ENCODE measurements at regions not wholly inside any gene's neighbourhood (a gene's known extent, or its start where the extent isn't known, plus 50 kb on each side); places are given as distances from the start of the nearest gene placed in this dataset.

DNA sequence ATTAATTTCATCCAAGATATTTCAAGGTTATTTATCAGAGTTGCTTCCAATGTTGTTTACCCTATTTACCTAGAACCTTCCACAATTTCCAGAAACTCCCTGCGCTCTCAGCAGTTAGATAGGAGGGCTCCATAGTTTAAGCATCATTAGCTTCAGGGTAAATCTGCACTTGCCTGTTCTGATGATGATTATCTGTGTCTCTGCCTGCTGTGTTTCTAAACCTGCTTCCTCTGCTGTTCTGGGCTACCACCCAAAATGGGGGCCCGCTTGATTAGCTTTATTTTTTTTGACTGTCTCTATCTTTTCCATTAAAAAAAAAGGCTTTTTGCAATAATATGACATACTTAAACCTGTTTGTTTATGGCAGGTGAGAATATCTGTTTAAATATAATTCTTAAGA lies 472.4 kb downstream of the DIPK2A start:
- Histone ChIP-seq H3K14ac (ENCODE audit: low read length in 2 of 2) (no peak overlapping the region), H2BK12ac (ENCODE audit: low read length in 2 of 2) (no peak overlapping the region), H3K23ac (ENCODE audit: low read length in 2 of 2) (no peak overlapping the region), H3K9me3 (ENCODE audit: control insufficient read depth, low read length) (peaks cover 1% of the 10 kb centered on the region), H2BK15ac (ENCODE audit: low read depth, poor library complexity, severe bottlenecking) (no peak overlapping the region), H4K8ac (ENCODE audit: low read length) (no peak overlapping the region), H2BK5ac (ENCODE audit: low read depth, low read length, poor library complexity, severe bottlenecking) (no peak overlapping the region), H3K36me3 (ENCODE audit: control insufficient read depth in 1 of 2, insufficient read depth in 2 of 2, low read depth in 1 of 2, low read length in 2 of 2) (no peaks in the 10 kb centered on the region), H2AFZ (ENCODE audit: low read depth, low read length) (no peak overlapping the region), H3K27me3 (ENCODE audit: control insufficient read depth in 1 of 2, insufficient read depth in 1 of 2, low read length in 2 of 2) (no peaks in the 10 kb centered on the region), H3K9ac (ENCODE audit: low read length) (no peak overlapping the region), H2AK5ac (ENCODE audit: low read length, severe bottlenecking) (no peak overlapping the region), H3K4ac (ENCODE audit: low read depth in 1 of 2, low read length in 2 of 2) (no peak overlapping the region), H3K18ac (ENCODE audit: low read depth in 1 of 2, low read length in 2 of 2) (no peak overlapping the region), H3K27ac (ENCODE audit: low read length, poor library complexity, severe bottlenecking) (no peak overlapping the region), H2BK120ac (ENCODE audit: low read depth, low read length) (no peak overlapping the region), H3K4me2 (ENCODE audit: low read length, poor library complexity, severe bottlenecking) (no peak overlapping the region), H3K4me1 (ENCODE audit: control insufficient read depth, insufficient read depth, low read depth, low read length) (no peaks in the 10 kb centered on the region), H3K4me3 (ENCODE audit: insufficient read depth in 1 of 2, low read depth in 1 of 2, low read length in 2 of 2) (no peak overlapping the region), H4K91ac (ENCODE audit: low read length) (no peak overlapping the region), H3K79me1 (replicated peaks; ENCODE audit: low read length, poor library complexity, severe bottlenecking) (no peaks in the 10 kb centered on the region)
- no peak for DNase-seq
- WGBS = 80% methylated on average over 2 of the region's 2 CpGs

DNA sequence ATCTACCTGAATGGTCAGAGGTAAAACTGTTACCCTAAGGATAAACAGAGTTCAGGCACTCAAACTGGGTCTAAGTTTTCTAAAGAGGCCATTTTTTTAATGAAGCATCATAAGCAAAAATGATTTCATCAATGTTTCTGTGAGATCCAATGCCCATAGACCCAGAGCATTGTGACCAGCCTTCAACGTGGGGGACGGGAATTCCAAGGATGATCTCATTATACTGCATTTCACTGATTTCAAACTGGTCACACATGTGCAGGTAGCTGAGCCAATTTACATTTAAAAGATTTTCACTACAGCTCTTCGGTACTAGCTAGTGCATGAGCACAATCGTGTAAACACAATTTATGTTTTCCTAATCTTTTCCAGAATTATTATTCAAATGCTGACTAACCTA lies 472.9 kb downstream of the DIPK2A start:
- Histone ChIP-seq H3K36me3 (ENCODE audit: control insufficient read depth in 1 of 2, insufficient read depth in 2 of 2, low read depth in 1 of 2, low read length in 2 of 2) (no peaks in the 10 kb centered on the region), H3K27me3 (ENCODE audit: control insufficient read depth in 1 of 2, insufficient read depth in 1 of 2, low read length in 2 of 2) (no peaks in the 10 kb centered on the region), H4K91ac (ENCODE audit: low read length) (no peak overlapping the region), H2BK120ac (ENCODE audit: low read depth, low read length) (no peak overlapping the region), H3K18ac (ENCODE audit: low read depth in 1 of 2, low read length in 2 of 2) (no peak overlapping the region), H3K79me1 (replicated peaks; ENCODE audit: low read length, poor library complexity, severe bottlenecking) (no peaks in the 10 kb centered on the region), H3K27ac (ENCODE audit: low read length, poor library complexity, severe bottlenecking) (no peak overlapping the region), H2BK15ac (ENCODE audit: low read depth, poor library complexity, severe bottlenecking) (no peak overlapping the region), H2BK12ac (ENCODE audit: low read length in 2 of 2) (no peak overlapping the region), H2AK5ac (ENCODE audit: low read length, severe bottlenecking) (no peak overlapping the region), H2AFZ (ENCODE audit: low read depth, low read length) (no peak overlapping the region), H3K4me1 (ENCODE audit: control insufficient read depth, insufficient read depth, low read depth, low read length) (no peaks in the 10 kb centered on the region), H3K9me3 (ENCODE audit: control insufficient read depth, low read length) (peaks cover 2% of the 10 kb centered on the region), H3K4ac (ENCODE audit: low read depth in 1 of 2, low read length in 2 of 2) (no peak overlapping the region), H3K14ac (ENCODE audit: low read length in 2 of 2) (no peak overlapping the region), H3K4me2 (ENCODE audit: low read length, poor library complexity, severe bottlenecking) (no peak overlapping the region), H3K4me3 (ENCODE audit: insufficient read depth in 1 of 2, low read depth in 1 of 2, low read length in 2 of 2) (no peak overlapping the region), H2BK5ac (ENCODE audit: low read depth, low read length, poor library complexity, severe bottlenecking) (no peak overlapping the region), H4K8ac (ENCODE audit: low read length) (no peak overlapping the region), H3K9ac (ENCODE audit: low read length) (no peak overlapping the region), H3K23ac (ENCODE audit: low read length in 2 of 2) (no peak overlapping the region)
- no peak for DNase-seq
- 89% methylated on average over 4 of the region's 4 CpGs for WGBS

GRCh38 chr3:144455841-144456440 lies 484.3 kb downstream of the DIPK2A start:
- Histone ChIP-seq H3K36me3 (ENCODE audit: control insufficient read depth in 1 of 2, insufficient read depth in 2 of 2, low read depth in 1 of 2, low read length in 2 of 2) (no peaks in the 10 kb centered on the region), H2AK5ac (ENCODE audit: low read length, severe bottlenecking) (no peak overlapping the region), H2AFZ (ENCODE audit: low read depth, low read length) (no peak overlapping the region), H4K8ac (ENCODE audit: low read length) (no peak overlapping the region), H3K4me1 (ENCODE audit: control insufficient read depth, insufficient read depth, low read depth, low read length) (no peaks in the 10 kb centered on the region), H2BK12ac (ENCODE audit: low read length in 2 of 2) (no peak overlapping the region), H3K23ac (ENCODE audit: low read length in 2 of 2) (no peak overlapping the region), H3K4me3 (ENCODE audit: insufficient read depth in 1 of 2, low read depth in 1 of 2, low read length in 2 of 2) (no peak overlapping the region), H3K27me3 (ENCODE audit: control insufficient read depth in 1 of 2, insufficient read depth in 1 of 2, low read length in 2 of 2) (no peaks in the 10 kb centered on the region), H3K14ac (ENCODE audit: low read length in 2 of 2) (no peak overlapping the region), H3K18ac (ENCODE audit: low read depth in 1 of 2, low read length in 2 of 2) (no peak overlapping the region), H4K91ac (ENCODE audit: low read length) (no peak overlapping the region), H3K4ac (ENCODE audit: low read depth in 1 of 2, low read length in 2 of 2) (no peak overlapping the region), H3K4me2 (ENCODE audit: low read length, poor library complexity, severe bottlenecking) (no peak overlapping the region), H2BK15ac (ENCODE audit: low read depth, poor library complexity, severe bottlenecking) (no peak overlapping the region), H3K9ac (ENCODE audit: low read length) (no peak overlapping the region), H3K79me1 (replicated peaks; ENCODE audit: low read length, poor library complexity, severe bottlenecking) (no peaks in the 10 kb centered on the region), H3K9me3 (ENCODE audit: control insufficient read depth, low read length) (no peaks in the 10 kb centered on the region), H3K27ac (ENCODE audit: low read length, poor library complexity, severe bottlenecking) (no peak overlapping the region), H2BK5ac (ENCODE audit: low read depth, low read length, poor library complexity, severe bottlenecking) (no peak overlapping the region), H2BK120ac (ENCODE audit: low read depth, low read length) (no peak overlapping the region)
- no peak for DNase-seq
- WGBS = 91% methylated on average over 4 of the region's 5 CpGs

GRCh38 chr3:144457758-144458157 lies 486.1 kb downstream of the DIPK2A start:
- Histone ChIP-seq H2AK5ac (ENCODE audit: low read length, severe bottlenecking) (no peak overlapping the region), H3K4me2 (ENCODE audit: low read length, poor library complexity, severe bottlenecking) (no peak overlapping the region), H3K14ac (ENCODE audit: low read length in 2 of 2) (no peak overlapping the region), H3K27me3 (ENCODE audit: control insufficient read depth in 1 of 2, insufficient read depth in 1 of 2, low read length in 2 of 2) (no peaks in the 10 kb centered on the region), H3K27ac (ENCODE audit: low read length, poor library complexity, severe bottlenecking) (no peak overlapping the region), H3K4me3 (ENCODE audit: insufficient read depth in 1 of 2, low read depth in 1 of 2, low read length in 2 of 2) (no peak overlapping the region), H4K8ac (ENCODE audit: low read length) (no peak overlapping the region), H3K18ac (ENCODE audit: low read depth in 1 of 2, low read length in 2 of 2) (no peak overlapping the region), H3K79me1 (replicated peaks; ENCODE audit: low read length, poor library complexity, severe bottlenecking) (no peaks in the 10 kb centered on the region), H2BK15ac (ENCODE audit: low read depth, poor library complexity, severe bottlenecking) (no peak overlapping the region), H3K4ac (ENCODE audit: low read depth in 1 of 2, low read length in 2 of 2) (no peak overlapping the region), H4K91ac (ENCODE audit: low read length) (no peak overlapping the region), H2BK5ac (ENCODE audit: low read depth, low read length, poor library complexity, severe bottlenecking) (no peak overlapping the region), H3K9me3 (ENCODE audit: control insufficient read depth, low read length) (no peaks in the 10 kb centered on the region), H3K36me3 (ENCODE audit: control insufficient read depth in 1 of 2, insufficient read depth in 2 of 2, low read depth in 1 of 2, low read length in 2 of 2) (no peaks in the 10 kb centered on the region), H3K4me1 (ENCODE audit: control insufficient read depth, insufficient read depth, low read depth, low read length) (no peaks in the 10 kb centered on the region), H3K23ac (ENCODE audit: low read length in 2 of 2) (no peak overlapping the region), H2BK12ac (ENCODE audit: low read length in 2 of 2) (no peak overlapping the region), H3K9ac (ENCODE audit: low read length) (no peak overlapping the region), H2AFZ (ENCODE audit: low read depth, low read length) (no peak overlapping the region), H2BK120ac (ENCODE audit: low read depth, low read length) (no peak overlapping the region)
- no peak for DNase-seq
